DMS 273 (cell line): ENCODE measurements at regions not wholly inside any gene's neighbourhood (a gene's known extent, or its start where the extent isn't known, plus 50 kb on each side); places are given as distances from the start of the nearest gene placed in this dataset.
"Not testable (repeated sequence)": the region's sequence is repeated elsewhere in the genome, so short reads cannot be mapped to it uniquely, and the experiment has no call there.

Experiments used
- DNase-seq: peaks from one replicate; lab custom pipeline; 2025; ENCODE audit not compliant: unreplicated experiment; lab: John Stamatoyannopoulos, UW

GRCh38 chr7:34207810-34208209, 302.5 kb downstream of the BMPER start:
- no peak for DNase-seq

GRCh38 chr7:34208878-34209621, 303.7 kb downstream of the BMPER start:
- DNase-seq = peak; percentile 41

GRCh38 chr7:34211018-34211417, 305.7 kb downstream of the BMPER start:
- no peak for DNase-seq

GRCh38 chr7:34217972-34218371, 312.6 kb downstream of the BMPER start:
- no peak for DNase-seq

GRCh38 chr7:34219153-34219718, 313.9 kb downstream of the BMPER start:
- no peak for DNase-seq

GRCh38 chr7:34220506-34221185, 315.3 kb downstream of the BMPER start:
- no peak for DNase-seq

GRCh38 chr7:34222316-34222715, 317.0 kb downstream of the BMPER start:
- no peak for DNase-seq

GRCh38 chr7:34222722-34223121, 317.4 kb downstream of the BMPER start:
- no peak for DNase-seq

- no peak for DNase-seq
Observed at GRCh38 chr7:34224281-34224680, 318.9 kb downstream of the BMPER start.

GRCh38 chr7:34225193-34225592, 319.9 kb downstream of the BMPER start:
- no peak for DNase-seq

- no peak for DNase-seq
Observed at GRCh38 chr7:34227525-34227924, 322.2 kb downstream of the BMPER start.

GRCh38 chr7:34235101-34235500, 329.8 kb downstream of the BMPER start:
- not testable (repeated sequence) for DNase-seq

GRCh38 chr7:34236057-34236456, 330.7 kb downstream of the BMPER start:
- DNase-seq = no peak

GRCh38 chr7:34236839-34237492, 331.6 kb downstream of the BMPER start:
- no peak for DNase-seq

- no peak for DNase-seq
Observed at GRCh38 chr7:34237493-34237849, 332.1 kb downstream of the BMPER start.

GRCh38 chr7:34240417-34240816, 335.1 kb downstream of the BMPER start:
- DNase-seq = no peak

- no peak for DNase-seq
Observed at GRCh38 chr7:34242391-34242790, 337.1 kb downstream of the BMPER start.

GRCh38 chr7:34245246-34245645, 339.9 kb downstream of the BMPER start:
- no peak for DNase-seq

- DNase-seq = no peak
Observed at GRCh38 chr7:34247468-34247867, 342.1 kb downstream of the BMPER start.

GRCh38 chr7:34249192-34249591, 343.9 kb downstream of the BMPER start:
- DNase-seq = no peak

GRCh38 chr7:34260279-34260678, 354.9 kb downstream of the BMPER start:
- DNase-seq = no peak

- DNase-seq = no peak
Observed at GRCh38 chr7:34263168-34263567, 357.8 kb downstream of the BMPER start.
